Mucosa of descending colon (tissue), 3 donors: ENCODE measurements at regions not wholly inside any gene's neighbourhood (a gene's known extent, or its start where the extent isn't known, plus 50 kb on each side); places are given as distances from the start of the nearest gene placed in this dataset.

Source experiments
- ATAC-seq: fragments of 200-7000 bp; cut with Tn5 transposase; one replicate; pipeline ENCODE4 v1.9.1; 2020; ENCODE audit warnings: mild to moderate bottlenecking, moderate library complexity
- DNase-seq, 3 donors: peaks; one replicate each; pipeline ENCODE4 v3.0.0-alpha.2; 2020
- H3K36me3 ChIP-seq: fragments of 200-600 bp; one replicate; pipeline ENCODE4 v1.8.0; 2021; ENCODE audit warnings: low read depth, mild to moderate bottlenecking
- H3K4me1 ChIP-seq: fragments of 200-600 bp; one replicate; pipeline ENCODE4 v1.8.0; 2021; ENCODE audit warnings: low read depth, mild to moderate bottlenecking
- H3K4me3 ChIP-seq: fragments of 200-600 bp; one replicate; pipeline ENCODE4 v1.8.0; 2021; ENCODE audit warnings: mild to moderate bottlenecking
- H3K9me3 ChIP-seq: fragments of 200-600 bp; one replicate; pipeline ENCODE4 v1.8.0; 2021; ENCODE audit warnings: mild to moderate bottlenecking
- CTCF ChIP-seq: fragments of 200-600 bp; IDR thresholded peaks from one replicate; pipeline ENCODE4 v1.8.0; 2022; ENCODE audit warnings: antibody characterized with exemption, mild to moderate bottlenecking
- intact Hi-C, 2 donors: fragments of 100-400 bp; cut with DNase I in 1 of 2; cut with micrococcal nuclease in 1 of 2; formaldehyde crosslinking; loops; one replicate each; pipeline versions ENCODE4 v1.11.0 to v1.11.1; 2022; cut with DNase I, micrococcal nuclease
- donor health status: DM: no; HTN: no; CAD: no; lungs with moderate emphysema.
- donor health status: DM: no; HTN: no; CAD: no.
- donor health status: DM: no; HTN: yes; CAD: no.

- no peaks in the 10 kb centered on the region for H3K4me1 ChIP-seq
- ATAC-seq = no peak
- H3K9me3 ChIP-seq = no peaks in the 10 kb centered on the region
- no peak for TF ChIP-seq CTCF
- no peak overlapping the region for H3K4me3 ChIP-seq
- no peak for DNase-seq
- intact Hi-C loops = no loop called here
- H3K36me3 ChIP-seq = no peaks in the 10 kb centered on the region
Measured at GRCh38 chr12:73951956-73952703, 585.5 kb upstream of the ATXN7L3B start.

GRCh38 chr12:73964641-73965040 lies 573.0 kb upstream of the ATXN7L3B start:
- no peak for TF ChIP-seq CTCF
- Histone ChIP-seq H3K36me3 (no peaks in the 10 kb centered on the region), H3K4me1 (no peaks in the 10 kb centered on the region), H3K9me3 (peaks cover 2% of the 10 kb centered on the region), H3K4me3 (no peak overlapping the region)
- no peak for DNase-seq
- intact Hi-C loops = no loop called here
- no peak for ATAC-seq

DNA sequence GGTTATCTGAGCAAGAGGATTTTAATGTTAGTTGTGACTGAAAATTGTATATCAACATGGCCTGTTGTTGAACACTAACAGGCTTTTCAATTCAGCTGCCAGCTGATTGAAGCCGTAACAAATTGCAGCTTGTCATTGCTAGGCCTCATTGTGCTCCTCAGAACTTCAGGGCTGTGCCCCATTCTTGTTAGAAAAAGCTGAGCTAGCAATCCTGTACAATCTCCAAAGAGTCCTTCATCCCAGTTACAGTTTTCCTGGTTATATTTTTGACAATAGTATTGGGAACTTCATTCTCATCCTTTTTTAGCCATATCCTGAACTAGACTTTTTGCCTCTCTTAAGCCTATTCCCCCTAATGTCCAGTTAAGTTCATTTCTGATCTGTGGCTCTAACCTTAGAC lies 564.1 kb upstream of the ATXN7L3B start:
- Histone ChIP-seq H3K4me3 (no peak overlapping the region), H3K4me1 (no peaks in the 10 kb centered on the region), H3K36me3 (no peaks in the 10 kb centered on the region), H3K9me3 (peaks cover 18% of the 10 kb centered on the region)
- intact Hi-C loops = no loop called here
- DNase-seq = no peak
- no peak for ATAC-seq
- TF ChIP-seq CTCF = no peak

DNA sequence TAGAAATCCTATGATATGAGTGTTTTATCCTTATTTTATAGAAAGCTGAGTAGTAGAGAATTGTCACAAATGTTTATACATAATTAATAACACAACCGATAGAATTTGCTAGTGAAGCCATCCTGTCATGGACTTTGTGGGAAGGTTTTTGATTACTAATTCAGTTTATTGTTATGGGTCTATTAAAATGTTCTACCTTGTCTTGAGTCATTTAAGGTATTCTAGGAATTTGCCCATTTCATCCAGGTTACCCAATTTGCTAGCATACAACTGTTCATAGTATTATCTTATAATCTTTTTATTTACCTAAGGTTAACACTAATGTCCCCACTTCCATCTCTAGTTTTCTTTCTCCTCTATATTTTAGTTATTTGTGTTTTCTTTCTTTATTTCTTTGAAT lies 553.1 kb upstream of the ATXN7L3B start:
- peaks cover 16% of the 10 kb centered on the region for H3K9me3 ChIP-seq
- H3K36me3 ChIP-seq = no peaks in the 10 kb centered on the region
- DNase-seq = no peak
- H3K4me3 ChIP-seq = no peak overlapping the region
- ATAC-seq = no peak
- no peak for TF ChIP-seq CTCF
- intact Hi-C loops = no loop called here
- no peaks in the 10 kb centered on the region for H3K4me1 ChIP-seq

GRCh38 chr12:73991138-73991537 lies 546.5 kb upstream of the ATXN7L3B start:
- peaks cover 23% of the 10 kb centered on the region for H3K9me3 ChIP-seq
- no peaks in the 10 kb centered on the region for H3K36me3 ChIP-seq
- DNase-seq = no peak
- H3K4me3 ChIP-seq = no peak overlapping the region
- ATAC-seq = no peak
- no peak for TF ChIP-seq CTCF
- intact Hi-C loops = no loop called here
- H3K4me1 ChIP-seq = no peaks in the 10 kb centered on the region

DNA sequence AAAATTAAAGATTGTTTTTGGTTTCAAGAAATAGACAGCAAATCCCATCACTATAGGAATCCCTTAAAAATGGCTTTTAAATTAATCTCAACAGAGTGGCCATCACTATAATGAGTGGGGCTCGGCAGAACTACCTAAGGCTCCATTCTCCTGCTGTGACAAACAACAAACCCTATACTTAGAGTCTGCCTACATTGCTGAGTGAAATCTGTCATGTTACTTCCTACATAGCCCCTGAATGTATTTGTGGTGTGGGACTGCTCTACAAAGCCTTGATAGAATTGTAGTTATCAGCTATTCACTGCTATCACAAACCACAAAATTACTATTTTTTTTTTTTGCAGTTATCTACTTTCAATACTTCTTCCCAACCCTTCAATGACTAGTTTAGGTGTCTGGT lies 538.7 kb upstream of the ATXN7L3B start:
- H3K4me1 ChIP-seq = no peaks in the 10 kb centered on the region
- TF ChIP-seq CTCF = no peak
- intact Hi-C loops = no loop called here
- H3K36me3 ChIP-seq = no peaks in the 10 kb centered on the region
- DNase-seq = no peak
- H3K4me3 ChIP-seq = no peak overlapping the region
- ATAC-seq = no peak
- H3K9me3 ChIP-seq = peaks cover 10% of the 10 kb centered on the region
